ENCODE measurements at regions not wholly inside any gene's neighbourhood (a gene's known extent, or its start where the extent isn't known, plus 50 kb on each side); places are given as distances from the start of the nearest gene placed in this dataset.

DNA sequence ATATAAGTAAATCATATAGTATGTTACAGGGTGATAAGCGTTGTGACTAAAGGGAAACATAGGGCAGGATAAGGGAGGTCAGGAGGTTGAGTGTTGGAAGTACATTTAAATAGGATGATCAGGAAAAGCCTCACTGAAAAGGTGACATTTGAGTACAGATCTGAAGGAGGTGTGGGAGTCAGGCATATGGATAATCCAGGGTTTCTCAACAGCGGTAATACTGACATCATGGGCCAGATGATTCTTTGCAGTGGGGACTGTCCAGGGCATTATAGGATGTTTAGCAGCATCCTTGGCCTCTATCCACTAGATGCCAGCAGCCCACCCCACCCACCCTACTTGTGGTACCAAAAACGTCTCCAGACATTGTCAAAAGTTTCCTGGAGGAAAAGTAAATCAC, 292.6 kb upstream of the PREP start:
- TF ChIP-seq, protein P1, sequence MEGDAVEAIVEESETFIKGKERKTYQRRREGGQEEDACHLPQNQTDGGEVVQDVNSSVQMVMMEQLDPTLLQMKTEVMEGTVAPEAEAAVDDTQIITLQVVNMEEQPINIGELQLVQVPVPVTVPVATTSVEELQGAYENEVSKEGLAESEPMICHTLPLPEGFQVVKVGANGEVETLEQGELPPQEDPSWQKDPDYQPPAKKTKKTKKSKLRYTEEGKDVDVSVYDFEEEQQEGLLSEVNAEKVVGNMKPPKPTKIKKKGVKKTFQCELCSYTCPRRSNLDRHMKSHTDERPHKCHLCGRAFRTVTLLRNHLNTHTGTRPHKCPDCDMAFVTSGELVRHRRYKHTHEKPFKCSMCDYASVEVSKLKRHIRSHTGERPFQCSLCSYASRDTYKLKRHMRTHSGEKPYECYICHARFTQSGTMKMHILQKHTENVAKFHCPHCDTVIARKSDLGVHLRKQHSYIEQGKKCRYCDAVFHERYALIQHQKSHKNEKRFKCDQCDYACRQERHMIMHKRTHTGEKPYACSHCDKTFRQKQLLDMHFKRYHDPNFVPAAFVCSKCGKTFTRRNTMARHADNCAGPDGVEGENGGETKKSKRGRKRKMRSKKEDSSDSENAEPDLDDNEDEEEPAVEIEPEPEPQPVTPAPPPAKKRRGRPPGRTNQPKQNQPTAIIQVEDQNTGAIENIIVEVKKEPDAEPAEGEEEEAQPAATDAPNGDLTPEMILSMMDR (IDR thresholded peaks at IDR 0.05) = no peak
- no peak for TF ChIP-seq POLR2A (IDR thresholded peaks at IDR 0.05)
